HEK293 (cell line): ENCODE measurements at regions not wholly inside any gene's neighbourhood (a gene's known extent, or its start where the extent isn't known, plus 50 kb on each side); places are given as distances from the start of the nearest gene placed in this dataset.

Experiments
- CTCF ChIA-PET: fragments of 350-600 bp; formaldehyde crosslinking; extraction: SDS; loops from one replicate; lab custom pipeline; 2021; ENCODE audit warnings: antibody characterized with exemption; lab: Yijun Ruan, JAX
- POLR2A ChIA-PET: fragments of 300-600 bp; formaldehyde crosslinking; extraction: SDS; loops from one replicate; lab custom pipeline; 2020; ENCODE audit warnings: antibody characterized with exemption, inconsistent platforms; lab: Yijun Ruan, JAX
- H3K27ac ChIP-seq: fragments of 200-500 bp; sonication (Bioruptor generic); 2 replicates; pipeline ENCODE4 v1.5.1; 2014; ENCODE audit warnings: low read depth, low read length, control low read depth, inconsistent platforms; ENCODE audit errors: extremely low read depth
- H3K36me3 ChIP-seq, 2 experiments: fragments of 200-500 bp in 1 of 2; sonication (Bioruptor generic) in 1 of 2; 1 replicate in 1 of 2; 2 replicates in 1 of 2; pipeline ENCODE4 v1.5.1; 2014 to 2017; ENCODE audit warnings: inconsistent platforms in 2 of 2, low read length in 2 of 2; ENCODE audit not compliant: control insufficient read depth in 2 of 2, insufficient read depth in 1 of 2
- H3K4me1 ChIP-seq: fragments of 200-500 bp; sonication (Bioruptor generic); 2 replicates; pipeline ENCODE4 v1.5.1; 2014; ENCODE audit warnings: mild to moderate bottlenecking, low read length, inconsistent platforms; ENCODE audit not compliant: control insufficient read depth, insufficient read depth
- H3K4me3 ChIP-seq: 2 replicates; pipeline ENCODE4 v1.5.1; 2011; ENCODE audit warnings: low read depth, mild to moderate bottlenecking, control low read depth, low read length, moderate library complexity
- H3K9me3 ChIP-seq: fragments of 200-500 bp; sonication (Bioruptor generic); 2 replicates; pipeline ENCODE4 v1.5.1; 2014; ENCODE audit warnings: low read depth, low read length, inconsistent platforms; ENCODE audit not compliant: control insufficient read depth, insufficient read depth
- CTCF ChIP-seq: fragments of 450-650 bp; formaldehyde crosslinking; IDR thresholded peaks from 2 replicates; pipeline ENCODE4 v1.5.1; 2016; ENCODE audit warnings: missing biosample characterization, missing genetic modification characterization
- KLF17 ChIP-seq: fragments of 450-650 bp; formaldehyde crosslinking; IDR thresholded peaks from 2 replicates; pipeline ENCODE4 v1.5.1; 2016; ENCODE audit warnings: missing biosample characterization, missing genetic modification characterization
- SCRT1 ChIP-seq: fragments of 450-650 bp; formaldehyde crosslinking; IDR thresholded peaks from 2 replicates; pipeline ENCODE4 v1.5.1; 2016; ENCODE audit warnings: missing biosample characterization, missing genetic modification characterization, borderline replicate concordance
- SCRT2 ChIP-seq: fragments of 450-650 bp; formaldehyde crosslinking; IDR thresholded peaks from 2 replicates; pipeline ENCODE4 v1.5.1; 2016; ENCODE audit warnings: missing biosample characterization, missing genetic modification characterization
- TSHZ1 ChIP-seq: fragments of 450-650 bp; formaldehyde crosslinking; IDR thresholded peaks from 2 replicates; pipeline ENCODE4 v1.5.1; 2016; ENCODE audit warnings: missing biosample characterization, missing genetic modification characterization, borderline replicate concordance
- YY2 ChIP-seq: fragments of 450-650 bp; formaldehyde crosslinking; IDR thresholded peaks from 2 replicates; pipeline ENCODE4 v1.5.1; 2016; ENCODE audit warnings: missing biosample characterization, missing genetic modification characterization
- ZEB2 ChIP-seq: fragments of 450-650 bp; formaldehyde crosslinking; IDR thresholded peaks from 2 replicates; pipeline ENCODE4 v1.5.1; 2016; ENCODE audit warnings: missing biosample characterization, missing genetic modification characterization
- ZFP3 ChIP-seq: fragments of 450-650 bp; formaldehyde crosslinking; IDR thresholded peaks from 2 replicates; pipeline ENCODE4 v1.5.1; 2016; ENCODE audit warnings: low read depth, missing biosample characterization, missing genetic modification characterization
- ZNF132 ChIP-seq: fragments of 450-650 bp; formaldehyde crosslinking; IDR thresholded peaks from 2 replicates; pipeline ENCODE4 v1.5.1; 2017; ENCODE audit warnings: missing biosample characterization, missing genetic modification characterization, borderline replicate concordance
- ZNF148 ChIP-seq: fragments of 450-650 bp; formaldehyde crosslinking; IDR thresholded peaks from 2 replicates; pipeline ENCODE4 v1.5.0; 2017; ENCODE audit warnings: missing biosample characterization, missing genetic modification characterization, borderline replicate concordance
- ZNF175 ChIP-seq: fragments of 450-650 bp; formaldehyde crosslinking; IDR thresholded peaks from 2 replicates; pipeline ENCODE4 v1.5.1; 2016; ENCODE audit warnings: missing biosample characterization, missing genetic modification characterization
- ZNF214 ChIP-seq: fragments of 450-650 bp; formaldehyde crosslinking; IDR thresholded peaks from 2 replicates; pipeline ENCODE4 v1.5.1; 2017; ENCODE audit warnings: missing biosample characterization, mild to moderate bottlenecking, missing genetic modification characterization, borderline replicate concordance
- ZNF274 ChIP-seq, 2 experiments: fragments of 200-500 bp in 1 of 2; fragments of 450-650 bp in 1 of 2; sonication (Bioruptor generic) in 1 of 2; formaldehyde crosslinking in 1 of 2; IDR thresholded peaks; 2 replicates each; pipeline versions ENCODE4 v1.5.1 to v1.6.1; 2014 to 2016; ENCODE audit warnings: borderline replicate concordance in 1 of 2, inconsistent platforms in 1 of 2, low read length in 1 of 2, missing biosample characterization in 1 of 2, missing genetic modification characterization in 1 of 2
- ZNF423 ChIP-seq: fragments of 450-650 bp; formaldehyde crosslinking; IDR thresholded peaks from 2 replicates; pipeline ENCODE4 v1.5.1; 2016; ENCODE audit warnings: missing biosample characterization, missing genetic modification characterization
- ZNF449 ChIP-seq: fragments of 450-650 bp; formaldehyde crosslinking; IDR thresholded peaks from 2 replicates; pipeline ENCODE4 v1.5.1; 2017; ENCODE audit warnings: missing biosample characterization, mild to moderate bottlenecking, missing genetic modification characterization, moderate library complexity
- ZNF488 ChIP-seq: fragments of 450-650 bp; formaldehyde crosslinking; IDR thresholded peaks from 2 replicates; pipeline ENCODE4 v1.5.1; 2016; ENCODE audit warnings: missing biosample characterization, missing genetic modification characterization
- ZNF514 ChIP-seq: fragments of 450-650 bp; formaldehyde crosslinking; IDR thresholded peaks from 2 replicates; pipeline ENCODE4 v1.5.1; 2016; ENCODE audit warnings: missing biosample characterization, missing genetic modification characterization
- ZNF544 ChIP-seq: fragments of 450-650 bp; formaldehyde crosslinking; IDR thresholded peaks from 2 replicates; pipeline ENCODE4 v1.5.0; 2017; ENCODE audit warnings: missing biosample characterization, missing genetic modification characterization
- ZNF629 ChIP-seq: fragments of 450-650 bp; formaldehyde crosslinking; IDR thresholded peaks from 2 replicates; pipeline ENCODE4 v1.5.1; 2017; ENCODE audit warnings: missing biosample characterization, missing genetic modification characterization
- ZNF658 ChIP-seq: fragments of 450-650 bp; formaldehyde crosslinking; IDR thresholded peaks from 2 replicates; pipeline ENCODE4; 2016; ENCODE audit warnings: missing biosample characterization, missing genetic modification characterization
- ZNF785 ChIP-seq: fragments of 450-650 bp; formaldehyde crosslinking; IDR thresholded peaks from 2 replicates; pipeline ENCODE4 v1.5.1; 2016; ENCODE audit warnings: missing biosample characterization, missing genetic modification characterization
- ZNF791 ChIP-seq: fragments of 450-650 bp; formaldehyde crosslinking; IDR thresholded peaks from 2 replicates; pipeline ENCODE4 v1.5.1; 2016; ENCODE audit warnings: missing biosample characterization, missing genetic modification characterization

GRCh38 chr1:30817548-30817947, 60.0 kb upstream of the LAPTM5 start:
- Histone ChIP-seq H3K36me3 (no peaks in the 10 kb centered on the region), H3K4me3 (no peak overlapping the region), H3K9me3 (no peaks in the 10 kb centered on the region), H3K27ac (no peak overlapping the region), H3K4me1 (0 out of 2 replicates have a peak, but pooled peaks cover 4% of the 10 kb centered on the region)
- TF ChIP-seq CTCF = no peak
- no peak for TF ChIP-seq ZNF423 (tag by site-specific recombination)
- TF ChIP-seq ZFP3 (tag by site-specific recombination) = no peak
- TF ChIP-seq ZNF214 (tag by site-specific recombination) = no peak
- no peak for TF ChIP-seq ZNF148 (tag by site-specific recombination)
- TF ChIP-seq ZNF544 (tag by site-specific recombination) = no peak
- no peak for TF ChIP-seq ZNF132
- peak; percentile 96 for TF ChIP-seq SCRT1
- peak; percentile 95 for TF ChIP-seq SCRT2
- no peak for TF ChIP-seq TSHZ1 (tag by site-specific recombination)
- TF ChIP-seq ZNF449 = no peak
- no peak for TF ChIP-seq YY2 (tag by site-specific recombination)
- ChIA-PET POLR2A (no interaction called here), CTCF (interaction anchor here (1.6 to 4.7 kb wide), 2 partner anchors 15 to 93 kb away, joined by 6 to 32 read pairs; no protein-coding TSS in a partner anchor)

GRCh38 chr1:30817077-30817438, 59.5 kb upstream of the LAPTM5 start:
- CTCF ChIA-PET = interaction anchor here (1.6 to 2.0 kb wide), 2 partner anchors 15 to 93 kb away, joined by 6 to 10 read pairs; no protein-coding TSS in a partner anchor
- H3K27ac ChIP-seq = no peak overlapping the region
- no peak overlapping the region for H3K4me3 ChIP-seq
- 0 out of 2 replicates have a peak, but pooled peaks cover 4% of the 10 kb centered on the region for H3K4me1 ChIP-seq
- no peaks in the 10 kb centered on the region for H3K36me3 ChIP-seq
- no peaks in the 10 kb centered on the region for H3K9me3 ChIP-seq
- POLR2A ChIA-PET = no interaction called here
- no peak for TF ChIP-seq KLF17
- no peak for TF ChIP-seq ZEB2 (tag by site-specific recombination)
- TF ChIP-seq ZNF629 = no peak
- no peak for TF ChIP-seq ZNF785 (tag by site-specific recombination)
- TF ChIP-seq ZNF658 (tag by site-specific recombination) = no peak
- no peak for TF ChIP-seq ZNF791 (tag by site-specific recombination)
- no peak for TF ChIP-seq ZNF488 (tag by site-specific recombination)
- no peak for TF ChIP-seq ZNF274 (IDR thresholded peaks at IDR 0.05; ENCODE audit: low read length)
- no peak for TF ChIP-seq ZNF274 (tag by site-specific recombination; IDR thresholded peaks at IDR 0.05; ENCODE audit: borderline replicate concordance)
- TF ChIP-seq ZNF514 (tag by site-specific recombination) = no peak
- no peak for TF ChIP-seq ZFP3 (tag by site-specific recombination)
- TF ChIP-seq ZNF175 = no peak
